Esophagus squamous epithelium (tissue), 4 donors: ENCODE measurements at regions not wholly inside any gene's neighbourhood (a gene's known extent, or its start where the extent isn't known, plus 50 kb on each side); places are given as distances from the start of the nearest gene placed in this dataset.

Experiments used
- CTCF ChIP-seq, 6 experiments: fragments of 450-650 bp in 4 of 6; fragments of 200-600 bp in 2 of 6; sonication (generic) in 2 of 6; IDR thresholded peaks; one replicate each; pipeline ENCODE4 v1.5.1; 2016 to 2019; ENCODE audit warnings: antibody characterized with exemption in 6 of 6, mild to moderate bottlenecking in 4 of 6, moderate library complexity in 4 of 6
- POLR2A ChIP-seq, 4 donors: fragments of 450-650 bp; IDR thresholded peaks; one replicate each; pipeline ENCODE4 v1.6.1; 2017; ENCODE audit warnings: antibody characterized with exemption in 4 of 4, mild to moderate bottlenecking in 4 of 4, moderate library complexity in 3 of 4

GRCh38 chr16:64715624-64716023 lies 406.2 kb downstream of the CDH11 start:
- no peak for TF ChIP-seq POLR2A (IDR thresholded peaks at IDR 0.05)
- no peak for TF ChIP-seq CTCF (IDR thresholded peaks at IDR 0.05)
